Lower leg skin (tissue), 3 donors: ENCODE measurements at regions not wholly inside any gene's neighbourhood (a gene's known extent, or its start where the extent isn't known, plus 50 kb on each side); places are given as distances from the start of the nearest gene placed in this dataset.

Source experiments
- POLR2A ChIP-seq, 2 donors: fragments of 450-650 bp; IDR thresholded peaks; one replicate each; pipeline ENCODE4 v1.6.1; 2016 to 2017; ENCODE audit warnings: antibody characterized with exemption in 2 of 2, mild to moderate bottlenecking in 1 of 2, moderate library complexity in 1 of 2
- TF ChIP-seq, protein P1 (sequence below), 3 donors: fragments of 450-650 bp; IDR thresholded peaks; one replicate each; pipeline ENCODE4 v1.5.1; 2016; ENCODE audit warnings: antibody characterized with exemption in 3 of 3, mild to moderate bottlenecking in 3 of 3, moderate library complexity in 2 of 3

DNA sequence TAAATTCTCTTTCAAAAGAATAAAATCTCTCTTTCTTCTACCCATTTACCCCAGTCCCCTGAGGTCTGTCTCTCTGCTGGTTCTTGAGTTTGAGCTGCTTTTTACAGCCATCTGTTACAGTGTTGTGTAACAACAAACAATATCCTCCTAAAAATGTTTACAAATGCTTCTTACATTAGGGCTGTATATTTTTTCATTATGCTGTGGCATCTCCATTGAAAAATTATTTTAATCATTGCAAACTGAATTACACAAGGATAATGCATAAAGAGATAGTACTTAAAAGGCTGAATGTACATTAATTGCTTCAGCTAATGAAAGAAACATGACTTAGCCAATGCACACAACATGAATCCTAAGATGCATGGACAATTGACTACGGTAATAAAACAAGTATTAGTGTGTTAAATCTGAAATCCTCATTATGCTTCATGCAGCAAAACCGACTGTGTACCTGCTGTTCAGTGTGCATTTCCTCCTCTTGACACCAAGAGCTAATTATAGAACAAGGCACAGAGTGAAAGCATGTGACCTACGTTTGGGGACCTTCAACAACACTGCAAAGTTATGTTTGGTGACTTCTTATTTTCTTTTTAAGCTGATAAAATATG is 181.7 kb upstream of the RHOBTB1 start:
- TF ChIP-seq, protein P1, sequence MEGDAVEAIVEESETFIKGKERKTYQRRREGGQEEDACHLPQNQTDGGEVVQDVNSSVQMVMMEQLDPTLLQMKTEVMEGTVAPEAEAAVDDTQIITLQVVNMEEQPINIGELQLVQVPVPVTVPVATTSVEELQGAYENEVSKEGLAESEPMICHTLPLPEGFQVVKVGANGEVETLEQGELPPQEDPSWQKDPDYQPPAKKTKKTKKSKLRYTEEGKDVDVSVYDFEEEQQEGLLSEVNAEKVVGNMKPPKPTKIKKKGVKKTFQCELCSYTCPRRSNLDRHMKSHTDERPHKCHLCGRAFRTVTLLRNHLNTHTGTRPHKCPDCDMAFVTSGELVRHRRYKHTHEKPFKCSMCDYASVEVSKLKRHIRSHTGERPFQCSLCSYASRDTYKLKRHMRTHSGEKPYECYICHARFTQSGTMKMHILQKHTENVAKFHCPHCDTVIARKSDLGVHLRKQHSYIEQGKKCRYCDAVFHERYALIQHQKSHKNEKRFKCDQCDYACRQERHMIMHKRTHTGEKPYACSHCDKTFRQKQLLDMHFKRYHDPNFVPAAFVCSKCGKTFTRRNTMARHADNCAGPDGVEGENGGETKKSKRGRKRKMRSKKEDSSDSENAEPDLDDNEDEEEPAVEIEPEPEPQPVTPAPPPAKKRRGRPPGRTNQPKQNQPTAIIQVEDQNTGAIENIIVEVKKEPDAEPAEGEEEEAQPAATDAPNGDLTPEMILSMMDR (IDR thresholded peaks at IDR 0.05): no peak
- no peak for TF ChIP-seq POLR2A (IDR thresholded peaks at IDR 0.05)
